Dermis blood vessel endothelial cell (primary cell): ENCODE measurements at regions not wholly inside any gene's neighbourhood (a gene's known extent, or its start where the extent isn't known, plus 50 kb on each side); places are given as distances from the start of the nearest gene placed in this dataset.
A peak's percentile ranks its signal among the peaks of the same experiment; 100 is the strongest.
"Not testable (repeated sequence)": the region's sequence is repeated elsewhere in the genome, so short reads cannot be mapped to it uniquely, and the experiment has no call there.

Experiments
- DNase-seq: peaks from one replicate; pipeline ENCODE4 v3.0.0; 2010

DNA sequence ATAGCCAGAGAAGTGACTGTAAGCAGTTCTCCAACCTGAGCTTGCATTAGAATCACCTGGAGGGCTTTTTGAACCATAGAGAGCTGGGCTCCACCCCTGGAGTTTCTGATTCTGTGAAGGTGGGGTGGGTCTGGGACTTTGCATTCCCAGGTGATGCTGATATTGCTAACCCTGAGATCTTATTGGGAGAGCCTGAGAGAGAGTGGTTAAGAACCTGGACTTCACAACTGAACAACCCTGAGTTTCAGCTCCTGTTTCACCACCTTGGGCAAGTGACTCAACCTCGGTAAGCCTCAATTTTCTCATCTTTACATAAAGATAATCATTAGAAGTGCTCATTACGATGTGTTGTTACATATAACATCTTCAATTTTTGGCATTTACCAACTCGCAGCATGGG lies 498.6 kb downstream of the EBF1 start:
- no peak for DNase-seq

DNA sequence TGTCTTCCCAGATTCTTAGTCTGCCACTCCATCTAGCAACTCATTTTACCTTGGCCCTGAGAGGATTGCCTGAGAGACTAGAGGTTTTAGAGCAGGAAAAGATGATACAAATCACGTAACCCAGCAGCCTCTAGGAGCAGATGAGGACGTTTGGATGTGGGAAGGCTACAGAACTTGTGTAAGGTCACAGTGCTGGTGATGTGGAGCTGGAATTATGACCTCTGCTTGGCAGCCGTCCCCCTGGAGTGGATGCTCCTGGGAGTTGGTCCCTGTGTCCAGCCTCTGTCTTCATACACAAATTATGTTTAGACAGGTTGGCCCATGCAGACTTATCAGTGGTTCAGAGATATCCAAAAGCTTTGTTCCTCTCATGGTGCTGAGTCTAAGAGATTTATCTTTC lies 499.0 kb downstream of the EBF1 start:
- no peak for DNase-seq

DNA sequence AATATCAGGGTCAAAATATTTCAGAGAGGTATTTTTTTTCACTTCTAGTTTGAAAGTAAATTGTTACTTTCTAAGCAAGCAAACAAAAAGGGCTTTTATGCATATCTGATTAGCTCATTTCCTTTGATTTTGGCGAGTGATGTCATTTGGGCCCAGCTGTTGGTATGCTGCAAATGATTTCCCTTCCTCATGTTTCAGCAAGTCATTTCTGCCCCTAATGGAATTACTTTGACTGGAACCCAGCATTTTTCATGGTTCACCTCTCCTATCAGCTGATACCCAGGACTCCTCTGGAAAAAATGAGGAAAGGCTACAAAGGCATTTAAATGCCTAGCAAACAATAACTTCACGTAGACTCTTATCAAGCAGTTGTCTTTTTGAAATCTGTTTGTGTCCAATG lies 500.6 kb downstream of the EBF1 start:
- peak; percentile 17 for DNase-seq

DNA sequence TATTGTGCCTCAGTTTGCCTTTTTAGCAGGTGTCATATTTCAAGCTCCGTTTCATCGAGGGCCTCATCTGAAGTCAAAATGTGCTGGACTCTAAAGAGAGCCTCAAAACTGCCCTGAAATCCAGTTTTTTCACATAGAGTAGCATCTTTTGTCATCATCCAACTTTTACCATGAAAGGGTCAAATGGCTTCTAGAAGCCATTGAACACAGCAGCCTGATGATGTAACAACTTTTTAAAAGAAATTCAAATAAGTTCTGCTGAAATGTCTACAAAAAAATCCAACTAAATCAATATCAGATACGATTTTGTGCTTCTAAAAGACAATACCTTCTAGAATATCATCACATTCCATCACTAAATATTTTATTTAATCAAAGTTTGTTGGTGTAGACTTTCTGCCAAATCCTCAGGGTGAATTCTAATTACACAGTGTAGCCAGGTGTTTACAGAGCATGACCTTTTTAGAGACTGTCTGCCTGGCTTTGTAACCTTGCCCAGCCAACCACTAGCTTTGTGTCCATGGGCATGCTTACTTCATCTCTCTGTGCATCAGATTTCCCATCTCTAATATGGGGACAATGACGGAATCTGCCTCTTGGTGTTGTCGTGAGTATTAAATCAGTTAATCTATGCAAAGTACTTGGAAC lies 505.0 kb downstream of the EBF1 start:
- DNase-seq: no peak

DNA sequence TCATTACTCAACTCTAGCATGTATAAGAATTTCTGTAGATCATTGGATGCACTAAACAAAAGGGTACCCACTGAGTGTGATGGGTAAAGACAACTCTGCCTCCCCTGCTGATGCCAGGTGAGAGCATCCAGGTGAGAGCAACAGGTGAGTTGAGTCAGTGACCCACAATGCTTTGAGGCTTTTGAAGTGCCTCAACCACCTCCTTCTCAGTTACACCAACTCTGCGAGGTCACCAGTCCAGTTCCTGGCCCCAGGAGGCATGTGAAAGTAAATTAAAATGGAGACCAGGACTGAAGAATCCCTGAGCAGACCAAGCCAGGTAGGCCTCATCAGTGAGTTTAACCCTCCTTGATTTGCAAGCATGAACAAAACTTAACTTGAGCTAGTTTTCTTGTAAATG lies 505.8 kb downstream of the EBF1 start:
- DNase-seq: no peak

DNA sequence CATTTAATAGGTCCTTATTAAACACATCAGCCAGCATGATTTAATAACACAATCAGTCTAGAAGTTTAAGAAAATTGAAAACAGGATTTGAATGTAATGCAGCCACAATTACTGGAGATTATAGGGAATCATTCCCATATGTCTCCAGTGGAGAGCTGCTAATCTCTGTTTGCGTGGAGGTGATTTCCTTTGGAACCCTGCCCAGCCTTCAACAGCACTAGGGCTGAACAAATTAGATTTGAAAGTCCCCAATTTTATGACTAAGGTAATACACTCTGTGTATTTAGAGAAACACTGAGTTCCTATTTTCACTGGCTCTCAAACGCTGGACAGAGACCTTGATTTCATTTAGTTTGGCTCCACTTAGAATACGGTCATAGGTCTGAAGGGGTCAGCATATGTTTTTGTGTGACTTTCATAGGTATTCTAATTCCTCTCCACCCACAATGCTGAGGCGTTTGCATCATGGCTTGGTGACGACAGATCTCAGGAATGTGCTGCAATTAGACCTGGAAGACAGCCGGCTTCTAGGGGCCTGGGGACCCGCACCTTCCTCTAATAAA lies 508.3 kb downstream of the EBF1 start:
- DNase-seq: no peak

DNA sequence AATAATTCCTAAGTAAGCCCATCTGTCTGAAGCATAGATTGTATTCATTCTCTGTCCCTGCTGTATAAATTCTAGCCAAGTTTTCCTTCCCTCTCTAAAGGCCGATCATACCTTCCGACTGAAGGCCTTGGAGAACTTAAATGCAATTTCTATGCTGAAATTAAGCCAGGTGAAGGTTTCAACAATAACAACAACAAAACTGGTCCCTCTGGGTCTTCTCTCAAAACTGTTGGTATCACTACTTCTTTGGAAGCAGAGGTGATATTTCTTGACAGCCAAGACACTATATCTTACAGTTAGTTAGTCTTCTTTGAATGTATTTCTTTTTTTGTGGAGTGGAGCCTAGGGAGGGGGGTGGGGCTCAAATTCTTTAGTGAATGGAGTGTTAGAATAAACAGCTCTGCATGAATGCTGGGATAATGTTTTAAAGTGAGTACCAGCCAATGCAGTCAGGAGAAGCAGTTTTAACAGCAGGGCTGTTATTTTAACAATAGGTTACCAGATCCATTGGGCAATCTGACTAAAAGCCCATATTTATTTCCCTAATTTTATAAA lies 508.9 kb downstream of the EBF1 start:
- DNase-seq: no peak

DNA sequence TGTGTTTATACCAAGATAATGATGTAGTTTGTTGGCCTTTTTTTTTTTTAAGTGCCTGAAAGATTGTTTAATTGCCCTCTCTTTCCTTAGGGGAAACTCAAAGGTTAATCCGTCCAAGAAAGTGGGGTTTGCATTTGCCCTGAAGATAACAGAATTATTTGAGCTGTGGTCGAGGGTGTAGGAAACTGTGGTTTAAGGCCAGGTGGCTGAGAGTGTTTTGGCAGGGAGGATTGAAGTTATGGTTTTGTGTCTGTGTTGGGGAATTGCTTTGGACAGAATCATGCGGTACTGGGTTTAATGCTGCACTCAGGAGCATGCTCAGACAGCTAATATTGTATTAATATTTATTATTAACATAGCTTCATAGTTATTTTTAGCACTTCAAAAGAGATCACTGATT lies 509.8 kb downstream of the EBF1 start:
- no peak for DNase-seq

DNA sequence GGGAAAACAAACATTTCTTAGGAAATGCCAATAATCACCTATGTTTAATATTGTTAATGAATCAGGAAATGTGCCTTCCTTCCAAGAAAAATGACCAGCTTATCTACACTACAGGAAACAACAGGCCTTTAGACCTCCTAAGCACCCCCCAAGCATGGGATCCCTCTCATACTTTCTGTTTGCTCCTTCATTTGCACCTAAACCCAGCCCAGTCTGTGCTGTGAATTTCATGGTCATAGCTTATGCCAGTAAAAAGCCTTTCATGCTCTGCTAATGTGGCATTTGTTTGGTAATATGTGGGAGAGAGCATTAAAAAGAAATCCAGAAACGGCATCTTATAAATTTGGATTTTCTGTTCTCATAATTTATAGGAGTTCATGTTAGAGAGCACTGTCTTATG lies 511.1 kb downstream of the EBF1 start:
- DNase-seq: no peak

DNA sequence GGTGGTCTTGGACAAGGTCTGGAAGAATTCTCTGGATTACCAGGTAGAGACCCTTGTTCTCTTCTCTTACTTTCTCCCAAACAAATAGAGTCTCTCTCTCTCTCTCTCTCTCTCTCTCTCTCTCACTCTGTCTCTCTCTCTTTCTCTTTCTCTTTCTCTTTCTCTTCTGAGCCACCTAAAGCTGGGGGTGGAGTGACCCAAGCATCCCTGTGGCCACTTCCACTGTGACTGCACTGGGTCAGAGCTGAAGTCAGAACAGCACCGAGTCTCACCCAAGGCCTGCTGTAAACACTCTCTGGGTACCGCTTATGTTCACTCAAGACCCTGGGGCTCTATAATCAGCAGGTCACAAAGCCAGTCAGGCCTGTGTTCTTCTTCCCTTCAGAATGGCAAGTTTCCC lies 513.7 kb downstream of the EBF1 start:
- DNase-seq: no peak

DNA sequence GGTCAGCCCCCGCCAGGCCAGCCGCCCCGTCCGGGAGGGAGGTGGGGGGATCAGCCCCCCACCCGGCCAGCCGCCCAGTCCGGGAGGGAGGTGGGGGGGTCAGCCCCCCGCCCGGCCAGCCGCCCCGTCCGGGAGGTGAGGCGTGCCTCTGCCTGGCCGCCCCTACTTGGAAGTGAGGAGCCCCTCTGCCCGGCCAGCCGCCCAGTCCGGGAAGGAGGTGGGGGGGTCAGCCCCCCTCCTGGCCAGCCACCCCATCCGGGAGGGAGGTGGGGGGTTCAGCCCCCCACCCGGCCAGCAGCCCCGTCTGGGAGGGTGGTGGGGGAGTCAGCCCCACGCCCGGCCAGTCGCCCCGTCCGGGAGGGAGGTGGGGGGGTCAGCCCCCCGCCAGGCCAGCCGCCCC lies 517.0 kb downstream of the EBF1 start:
- not testable (repeated sequence) for DNase-seq

DNA sequence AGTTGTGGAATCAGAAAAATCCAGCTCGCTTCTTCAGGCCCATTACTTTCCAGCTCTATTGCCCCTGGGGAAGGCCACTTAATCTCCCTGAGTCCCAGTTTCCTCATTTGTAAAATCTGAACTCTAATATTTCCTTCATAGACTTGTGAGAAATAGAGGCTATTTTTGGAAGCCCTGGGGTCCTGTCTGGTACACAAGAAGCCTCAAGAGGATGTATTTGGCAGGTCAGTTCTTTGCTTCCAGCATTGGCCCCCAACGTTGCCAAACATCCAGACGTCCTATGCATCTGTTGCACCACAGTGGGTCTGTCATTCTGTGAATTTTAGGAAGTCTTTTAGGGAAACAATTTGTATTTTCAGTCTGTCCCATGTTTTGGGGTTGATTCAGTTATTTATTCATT lies 525.9 kb downstream of the EBF1 start:
- DNase-seq: no peak

DNA sequence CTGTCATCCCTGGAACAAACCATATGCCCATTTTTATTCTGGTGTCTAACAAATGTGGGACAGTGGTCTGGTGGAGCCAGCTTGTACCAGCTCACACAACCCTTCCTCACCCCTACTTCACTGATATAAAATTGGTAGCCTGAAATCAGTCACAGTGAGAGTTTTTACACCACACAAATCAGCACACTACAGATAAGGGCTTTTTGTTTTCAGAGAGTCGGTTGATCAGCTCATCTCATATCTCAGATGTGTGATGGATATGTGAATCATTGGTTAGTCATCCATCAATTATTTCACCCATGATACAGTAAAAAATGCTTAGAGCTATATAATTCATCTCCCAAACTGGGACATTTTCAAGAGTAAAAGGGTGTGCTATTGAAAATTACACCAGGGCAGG lies 529.2 kb downstream of the EBF1 start:
- DNase-seq: no peak

DNA sequence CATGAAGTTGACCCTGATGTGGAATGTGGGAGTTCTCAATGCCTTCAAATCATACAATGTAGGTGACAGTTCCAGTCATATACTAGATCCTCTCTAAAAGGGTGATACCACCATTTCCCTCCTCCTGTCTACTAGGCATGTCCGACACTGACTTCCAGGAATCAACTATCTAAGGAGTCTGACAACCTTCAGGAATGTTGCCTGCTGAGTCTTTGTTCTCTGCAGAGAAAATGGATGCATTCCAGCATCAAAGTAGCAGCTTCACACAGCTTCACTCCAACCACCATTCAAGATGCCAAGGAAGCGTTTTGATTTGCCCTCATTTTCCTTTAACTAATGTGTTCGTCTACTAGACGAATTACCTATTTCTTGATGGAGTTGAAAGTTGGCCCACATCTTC lies 530.2 kb downstream of the EBF1 start:
- DNase-seq: no peak

DNA sequence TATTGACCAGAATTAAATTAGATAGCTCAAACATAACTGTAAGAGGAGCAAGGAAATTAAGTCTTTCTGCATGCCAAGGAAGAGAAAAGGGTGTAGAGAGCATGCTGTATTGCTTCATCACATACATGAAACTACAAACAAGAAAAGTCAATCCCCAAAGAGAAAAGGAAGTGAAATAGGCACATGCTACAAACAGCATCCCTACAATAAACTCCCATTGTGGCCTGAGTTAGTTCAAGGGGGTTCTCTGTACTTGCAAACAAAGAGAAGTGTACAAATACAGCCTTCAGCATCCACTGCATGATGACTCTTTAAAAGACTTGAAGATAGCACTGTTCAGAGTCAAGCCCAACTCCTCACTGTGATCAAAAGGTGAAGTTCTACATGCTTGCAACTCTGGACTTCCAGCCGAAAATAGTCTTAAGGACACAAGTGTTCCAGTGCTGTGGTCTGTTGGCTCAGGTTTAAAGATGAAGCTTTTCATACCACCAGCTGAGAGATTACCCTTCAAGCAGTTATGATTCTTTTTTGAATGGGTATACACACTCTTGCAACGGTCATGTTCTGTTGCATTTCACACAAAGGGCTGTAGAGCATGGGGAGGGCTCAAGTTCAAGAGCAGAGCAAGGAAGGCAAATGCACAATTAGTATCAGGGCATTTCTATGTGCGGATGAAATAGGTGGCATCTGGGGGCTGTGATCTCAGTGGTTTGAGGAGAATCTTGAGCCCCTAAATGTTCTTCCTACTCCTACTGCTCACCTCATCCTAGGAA lies 534.5 kb downstream of the EBF1 start:
- no peak for DNase-seq

DNA sequence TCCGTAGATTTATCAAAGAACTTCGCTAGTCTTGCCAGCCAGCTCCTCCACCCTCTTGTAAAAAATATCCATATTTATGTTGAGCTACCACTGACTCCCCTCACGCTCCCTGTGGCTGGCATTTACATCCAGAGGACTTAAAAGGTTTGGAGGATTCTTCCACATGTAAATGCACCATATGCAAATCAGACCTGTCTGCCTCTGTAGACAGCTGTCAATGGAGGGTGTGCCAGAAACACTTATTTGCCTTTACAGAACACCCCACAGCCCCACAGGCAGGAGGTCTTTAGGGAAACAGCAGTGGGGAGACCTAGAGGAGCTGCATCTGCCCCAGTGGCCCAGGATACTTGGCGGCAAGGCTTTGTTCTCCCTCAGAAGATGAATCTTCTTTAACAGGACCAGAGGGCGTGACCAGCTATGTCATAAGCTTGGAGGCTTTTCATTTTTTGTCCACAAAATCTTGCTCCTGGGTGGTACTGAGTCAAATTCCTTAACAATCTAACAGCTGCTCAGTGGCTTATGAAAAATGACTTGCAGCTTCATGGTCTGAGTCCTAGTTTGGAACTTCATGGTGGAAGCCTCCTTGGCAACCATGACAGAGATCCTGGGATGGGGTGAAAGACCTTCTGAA lies 535.8 kb downstream of the EBF1 start:
- DNase-seq: no peak

DNA sequence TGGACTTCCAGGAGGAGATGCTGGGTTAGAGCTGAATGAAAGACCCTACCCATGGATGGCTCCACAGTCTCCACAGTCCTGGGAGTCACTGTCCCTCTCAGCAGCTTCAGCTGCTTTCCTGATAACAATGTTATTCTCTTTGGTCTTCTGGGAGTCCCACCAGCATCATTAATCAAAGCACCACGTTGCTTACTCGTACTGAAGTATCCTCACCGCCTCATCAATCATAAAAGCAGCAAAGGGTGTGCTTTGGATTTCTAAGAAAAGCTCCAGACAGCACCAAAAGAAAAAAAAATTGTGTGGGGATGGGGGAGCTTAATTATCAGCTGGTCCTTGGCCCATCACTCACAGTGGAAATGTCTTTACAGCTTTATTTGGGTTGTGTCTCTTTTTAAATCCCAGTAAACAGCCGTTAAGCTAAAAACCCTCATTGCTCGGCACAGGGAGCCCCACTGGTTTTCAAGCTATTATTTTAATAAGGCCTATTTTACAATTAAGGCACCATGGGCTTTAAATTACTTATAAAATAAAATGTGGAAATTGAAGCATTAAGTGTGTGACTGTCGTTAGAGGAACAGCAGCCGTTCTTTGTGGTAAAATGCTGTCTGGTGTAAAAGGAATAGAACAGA lies 538.0 kb downstream of the EBF1 start:
- DNase-seq: no peak

DNA sequence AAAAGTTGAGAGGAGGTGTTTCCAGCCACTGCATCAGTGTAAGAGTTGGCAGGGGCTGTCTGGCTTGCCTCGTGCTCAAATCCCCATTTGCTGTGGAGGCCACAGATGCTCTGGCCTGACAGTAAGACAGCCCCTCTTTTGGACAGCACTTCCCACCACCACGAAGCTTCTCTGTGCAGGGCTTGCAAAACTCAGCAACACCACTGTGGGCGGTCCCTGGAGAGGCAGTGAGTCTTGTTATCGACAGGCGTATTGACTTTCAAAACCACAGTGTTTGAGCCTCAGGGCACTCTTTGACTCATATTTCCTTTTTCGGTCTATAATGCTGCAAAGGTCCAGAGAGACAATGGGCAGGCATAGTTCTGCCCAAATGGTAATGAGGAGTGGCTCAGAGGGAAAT lies 539.5 kb downstream of the EBF1 start:
- no peak for DNase-seq

DNA sequence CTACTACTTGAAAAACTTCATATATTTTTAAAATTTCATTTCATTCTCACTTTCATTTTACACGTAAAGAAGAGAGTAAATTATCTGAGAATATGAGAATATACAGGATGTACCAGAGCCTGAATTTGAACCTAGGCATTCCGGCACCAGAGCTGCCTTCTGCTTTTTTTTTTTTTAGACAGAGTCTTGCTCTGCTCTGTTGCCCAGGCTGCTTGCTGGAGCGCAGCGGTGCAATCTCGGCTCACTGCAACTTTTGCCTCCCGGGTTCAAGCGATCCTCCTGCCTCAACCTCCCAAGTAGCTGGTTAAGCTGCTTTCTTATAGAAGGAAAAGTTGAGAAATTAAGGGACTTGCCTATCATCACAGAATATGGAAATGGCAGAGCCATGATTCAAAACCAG lies 540.1 kb downstream of the EBF1 start:
- DNase-seq: no peak

DNA sequence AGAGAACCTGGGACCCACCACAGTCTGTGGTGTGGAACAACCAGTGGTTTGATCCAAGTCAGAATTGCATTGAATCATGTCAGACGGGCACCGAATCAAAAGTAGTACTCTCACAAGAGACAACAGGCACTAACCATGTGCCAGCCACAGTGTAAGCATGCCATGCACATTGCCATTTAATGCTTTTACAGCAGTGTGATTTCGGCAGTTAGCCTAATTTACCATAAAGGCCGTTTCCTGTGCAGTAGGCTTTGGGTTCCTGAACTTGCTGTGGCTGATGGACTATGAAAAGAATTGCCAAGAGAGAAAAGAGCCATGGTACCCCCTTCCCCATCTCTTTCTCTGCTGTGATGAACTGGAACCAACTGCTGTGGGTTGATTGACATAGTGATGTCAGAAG lies 540.6 kb downstream of the EBF1 start:
- no peak for DNase-seq

DNA sequence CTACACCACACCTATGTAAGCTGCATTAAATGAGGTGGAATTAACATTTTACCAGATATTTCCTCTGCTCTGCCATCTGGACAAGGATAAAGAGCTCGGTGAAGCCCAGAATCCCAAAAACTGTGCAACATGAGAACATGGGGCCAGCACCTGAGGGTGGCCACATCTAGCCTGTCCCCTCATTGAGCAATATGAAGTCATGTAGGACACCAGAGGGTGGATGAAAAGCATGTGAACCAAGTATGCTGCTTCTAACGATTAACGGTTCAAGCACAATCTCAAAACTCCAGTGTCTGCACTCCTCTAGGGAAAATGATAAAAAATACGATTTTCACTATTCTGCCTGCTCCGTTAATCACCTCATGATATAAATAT lies 545.8 kb downstream of the EBF1 start:
- DNase-seq: no peak

DNA sequence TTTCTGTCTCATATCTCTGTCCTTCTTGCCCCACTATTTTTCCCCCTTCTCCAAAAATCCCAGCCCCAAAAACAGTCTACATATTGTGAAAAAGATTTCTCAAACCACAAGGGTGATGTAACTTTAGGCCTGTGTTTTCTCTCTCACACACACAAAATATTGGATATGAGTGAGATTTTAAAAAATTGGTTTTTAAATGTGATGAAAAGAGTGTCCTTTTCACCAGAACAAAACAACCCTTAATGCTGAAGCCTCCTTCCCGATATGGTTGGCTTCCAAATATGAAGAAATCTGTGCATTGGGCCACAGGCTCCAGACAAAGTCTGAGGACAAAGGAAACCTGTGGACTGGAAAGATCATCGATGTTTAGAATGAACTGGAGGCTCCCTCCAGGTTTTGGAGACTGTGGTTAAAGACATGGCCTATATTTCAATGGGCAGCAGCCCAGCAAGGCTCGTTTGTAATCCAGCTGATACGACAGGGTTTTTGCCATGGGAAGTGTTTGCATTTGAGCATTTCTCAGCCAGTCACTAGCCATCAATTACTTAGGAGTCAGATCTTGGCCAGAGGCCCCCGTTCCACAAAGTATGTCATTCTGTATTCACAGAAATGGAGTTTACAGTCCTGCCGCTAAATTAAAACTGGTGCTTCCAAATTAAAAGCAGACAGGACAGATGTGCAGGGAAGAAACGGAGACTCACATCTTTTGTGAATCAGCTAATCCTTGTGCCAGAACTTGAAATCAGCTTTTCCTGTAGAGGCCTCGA lies 546.3 kb downstream of the EBF1 start:
- no peak for DNase-seq
